Right lobe of liver (tissue), 6 donors: ENCODE measurements at regions not wholly inside any gene's neighbourhood (a gene's known extent, or its start where the extent isn't known, plus 50 kb on each side); places are given as distances from the start of the nearest gene placed in this dataset.

Experiments
- ATAC-seq, 4 donors: fragments of 200-7000 bp; cut with Tn5 transposase; one replicate each; pipeline ENCODE4 v1.9.1; 2020; ENCODE audit warnings: mild to moderate bottlenecking in 4 of 4, moderate library complexity in 4 of 4
- DNase-seq, 3 donors: peaks; one replicate each; pipeline ENCODE4 v3.0.0-alpha.2; 2020
- H3K27ac ChIP-seq, 3 donors: fragments of 200-600 bp; one replicate each; pipeline ENCODE4 v1.8.0; 2022
- H3K27me3 ChIP-seq, 2 donors: fragments of 200-600 bp; one replicate each; pipeline ENCODE4 v1.8.0; 2022
- H3K36me3 ChIP-seq, 4 donors: fragments of 200-600 bp; sonication (generic) in 1 of 4; one replicate each; pipeline versions ENCODE4 v1.5.1 to v1.8.0; 2017 to 2022; ENCODE audit warnings: control low read depth in 1 of 4
- H3K4me1 ChIP-seq, 4 donors: fragments of 200-600 bp; sonication (generic) in 1 of 4; one replicate each; pipeline versions ENCODE4 v1.5.1 to v1.8.0; 2017 to 2022; ENCODE audit warnings: control low read depth in 1 of 4
- H3K4me3 ChIP-seq, 3 donors: fragments of 200-600 bp; one replicate each; pipeline ENCODE4 v1.8.0; 2022
- H3K9me3 ChIP-seq, 4 donors: fragments of 200-600 bp; sonication (generic) in 1 of 4; one replicate each; pipeline versions ENCODE4 v1.5.1 to v1.8.0; 2017 to 2022; ENCODE audit warnings: control low read depth in 1 of 4
- CTCF ChIP-seq, 4 donors: fragments of 200-600 bp in 3 of 4; fragments of 450-650 bp in 1 of 4; IDR thresholded peaks; one replicate each; pipeline versions ENCODE4 v1.5.1 to v1.8.0; 2016 to 2022; ENCODE audit warnings: antibody characterized with exemption in 4 of 4, mild to moderate bottlenecking in 2 of 4
- POLR2A ChIP-seq: fragments of 450-650 bp; IDR thresholded peaks from one replicate; pipeline ENCODE4 v1.6.1; 2017; ENCODE audit warnings: antibody characterized with exemption, mild to moderate bottlenecking
- WGBS: methylation state at CpG from one replicate; pipeline ENCODE4 v1.1.6; 2018; ENCODE audit warnings: low coverage, low lambda C conversion rate; ENCODE audit not compliant: insufficient coverage; ENCODE audit errors: missing lambda C conversion rate; 5-methylcytosine and 5-hydroxymethylcytosine counted together
- intact Hi-C, 2 donors: fragments of 100-400 bp; cut with DNase I; formaldehyde crosslinking; loops; one replicate each; pipeline versions ENCODE4 v1.11.2 to v1.14.1; 2022
- donor health status: DM: no; HTN: yes; CAD: no.
- donor health status: DM: no; HTN: no; CAD: no.
- donor health status: DM: no; HTN: no; CAD: no.
- donor health status: DM: no; HTN: yes; CAD: no.
- donor health status: DM: no; HTN: yes; CAD: no.

- DNase-seq (no peak), ATAC-seq (no peak)
- Histone ChIP-seq H3K9me3 (no peaks in the 10 kb centered on the region), H3K36me3 (no peaks in the 10 kb centered on the region), H3K27me3 (no peaks in the 10 kb centered on the region), H3K4me3 (no peak overlapping the region), H3K4me1 (no peaks in the 10 kb centered on the region), H3K27ac (no peak overlapping the region)
- intact Hi-C loops: no loop called here
- WGBS: 72% methylated on average over 6 of the region's 6 CpGs
- TF ChIP-seq POLR2A (no peak), CTCF (IDR thresholded peaks at IDR 0.05) (no peak)
Observed at GRCh38 chr4:84235126-84235944, 263.8 kb downstream of the NKX6-1 start.

GRCh38 chr4:84232309-84233095 lies 266.6 kb downstream of the NKX6-1 start:
- no peak overlapping the region for H3K27ac ChIP-seq
- TF ChIP-seq POLR2A (no peak), CTCF (IDR thresholded peaks at IDR 0.05) (no peak)
- intact Hi-C loops: no loop called here
- ATAC-seq: no peak
- H3K4me1 ChIP-seq: no peaks in the 10 kb centered on the region
- no peak for DNase-seq
- H3K4me3 ChIP-seq: no peak overlapping the region
- no peaks in the 10 kb centered on the region for H3K36me3 ChIP-seq
- WGBS: 41% methylated on average over 7 of the region's 7 CpGs
- H3K9me3 ChIP-seq: no peaks in the 10 kb centered on the region
- no peaks in the 10 kb centered on the region for H3K27me3 ChIP-seq

GRCh38 chr4:84231539-84232055 lies 267.5 kb downstream of the NKX6-1 start:
- no peak overlapping the region for H3K27ac ChIP-seq
- H3K27me3 ChIP-seq: no peaks in the 10 kb centered on the region
- no peak for DNase-seq
- intact Hi-C loops: no loop called here
- H3K9me3 ChIP-seq: no peaks in the 10 kb centered on the region
- no peaks in the 10 kb centered on the region for H3K36me3 ChIP-seq
- ATAC-seq: no peak
- 56% methylated on average over 2 of the region's 2 CpGs for WGBS
- TF ChIP-seq CTCF (IDR thresholded peaks at IDR 0.05) (no peak), POLR2A (no peak)
- no peak overlapping the region for H3K4me3 ChIP-seq
- no peaks in the 10 kb centered on the region for H3K4me1 ChIP-seq

- intact Hi-C loops: no loop called here
- Histone ChIP-seq H3K4me3 (no peak overlapping the region), H3K9me3 (no peaks in the 10 kb centered on the region), H3K27me3 (no peaks in the 10 kb centered on the region), H3K27ac (no peak overlapping the region), H3K4me1 (no peaks in the 10 kb centered on the region), H3K36me3 (no peaks in the 10 kb centered on the region)
- TF ChIP-seq POLR2A (no peak), CTCF (IDR thresholded peaks at IDR 0.05) (no peak)
- ATAC-seq: no peak
- 27% methylated on average over 4 of the region's 4 CpGs for WGBS
- no peak for DNase-seq
Observed at GRCh38 chr4:84224522-84224921, 274.6 kb downstream of the NKX6-1 start.
